H1 (cell line): ENCODE measurements at regions not wholly inside any gene's neighbourhood (a gene's known extent, or its start where the extent isn't known, plus 50 kb on each side); places are given as distances from the start of the nearest gene placed in this dataset.
A peak's percentile ranks its signal among the peaks of the same experiment; 100 is the strongest.

Experiments
- CTCF ChIA-PET: fragments of 300-600 bp; sonication (Branson Sonifier 250); formaldehyde crosslinking; loops from one replicate; lab custom pipeline; 2021; ENCODE audit not compliant: partially characterized antibody; lab: Charles Lee
- POLR2A ChIA-PET: fragments of 300-600 bp; sonication (Branson Sonifier 250); formaldehyde crosslinking; loops from one replicate; lab custom pipeline; 2021; ENCODE audit warnings: inconsistent platforms; ENCODE audit not compliant: partially characterized antibody; lab: Charles Lee
- DNase-seq, 2 experiments: peaks; one replicate each; pipeline versions ENCODE4 v3.0.0 to v3.0.0-alpha.2; 2010 to 2022; ENCODE audit warnings: low spot score in 2 of 2, low read depth in 1 of 2, mixed read lengths in 1 of 2
- FAIRE-seq: peaks from 2 replicates; lab custom pipeline; 2011; peaks lifted over from hg19 to GRCh38; lab: Jason Lieb, UNC
- H2AFZ ChIP-seq: 2 replicates; pipeline ENCODE4 v1.8.1; 2012; ENCODE audit warnings: low read length, inconsistent platforms
- H2AK5ac ChIP-seq: 2 replicates; pipeline ENCODE4 v1.6.1; 2013; ENCODE audit warnings: low read depth, low read length
- H2BK120ac ChIP-seq: replicated peaks from 2 replicates; pipeline ENCODE3; 2013; ENCODE audit warnings: low read depth, low read length, inconsistent platforms
- H2BK12ac ChIP-seq: 2 replicates; pipeline ENCODE4 v1.6.1; 2013; ENCODE audit warnings: low read depth, low read length
- H2BK15ac ChIP-seq: 2 replicates; pipeline ENCODE4 v1.6.1; 2013; ENCODE audit warnings: low read length
- H2BK20ac ChIP-seq: 2 replicates; pipeline ENCODE4 v1.6.1; 2013; ENCODE audit warnings: low read length
- H2BK5ac ChIP-seq: 2 replicates; pipeline ENCODE4 v1.6.1; 2013; ENCODE audit warnings: low read depth, low read length
- H3K14ac ChIP-seq: 2 replicates; pipeline ENCODE4 v1.6.1; 2013; ENCODE audit warnings: inconsistent platforms; ENCODE audit not compliant: insufficient read length
- H3K18ac ChIP-seq: 2 replicates; pipeline ENCODE4 v1.6.1; 2013; ENCODE audit warnings: low read length; ENCODE audit errors: extremely low read depth
- H3K23ac ChIP-seq: 2 replicates; pipeline ENCODE4 v1.6.1; 2013; ENCODE audit warnings: inconsistent platforms; ENCODE audit not compliant: insufficient read length
- H3K23me2 ChIP-seq: 2 replicates; pipeline ENCODE4 v1.6.1; 2013; ENCODE audit warnings: low read depth, low read length
- H3K27ac ChIP-seq: 2 replicates; pipeline ENCODE4 v1.6.1; 2011; ENCODE audit warnings: low read depth, low read length, inconsistent platforms
- H3K27me3 ChIP-seq, 4 experiments: replicated peaks in 1 of 4; 1 replicate in 1 of 4; 2 replicates in 3 of 4; pipeline versions ENCODE4 v1.6.1 to v1.8.1; 2011 to 2013; ENCODE audit warnings: low read length in 3 of 4, mild to moderate bottlenecking in 3 of 4, inconsistent platforms in 2 of 4, mixed read lengths in 2 of 4, moderate library complexity in 1 of 4; ENCODE audit not compliant: control insufficient read depth in 3 of 4, insufficient read depth in 3 of 4; ENCODE audit errors: extremely low read depth in 1 of 4
- H3K36me3 ChIP-seq, 4 experiments: 2 replicates each; pipeline versions ENCODE4 v1.6.1 to v1.8.1; 2011 to 2013; ENCODE audit warnings: mild to moderate bottlenecking in 4 of 4, low read length in 3 of 4, moderate library complexity in 2 of 4, control low read depth in 1 of 4, inconsistent platforms in 1 of 4; ENCODE audit not compliant: insufficient read depth in 4 of 4, control insufficient read depth in 2 of 4
- H3K4ac ChIP-seq: replicated peaks from 2 replicates; pipeline ENCODE3; 2013; ENCODE audit warnings: low read length, low read depth, mixed read lengths, inconsistent platforms; ENCODE audit not compliant: insufficient read length
- H3K4me1 ChIP-seq, 4 experiments: replicated peaks in 1 of 4; 1 replicate in 1 of 4; 2 replicates in 3 of 4; pipeline versions ENCODE4 v1.6.1 to v1.8.1; 2011 to 2013; ENCODE audit warnings: low read length in 3 of 4, inconsistent platforms in 2 of 4, mixed read lengths in 1 of 4; ENCODE audit not compliant: insufficient read depth in 4 of 4, control insufficient read depth in 3 of 4
- H3K4me2 ChIP-seq, 2 experiments: 2 replicates each; pipeline versions ENCODE4 v1.6.1 to v1.8.1; 2011 to 2013; ENCODE audit warnings: low read depth in 2 of 2, low read length in 2 of 2, control low read depth in 1 of 2, inconsistent platforms in 1 of 2, mild to moderate bottlenecking in 1 of 2; ENCODE audit not compliant: insufficient read depth in 1 of 2
- H3K4me3 ChIP-seq, 4 experiments: fragments of 200-600, 300-600 bp in 1 of 4; sonication (generic), shearing (Covaris generic), sonication (Bioruptor Twin) in 1 of 4; 2 replicates each; pipeline versions ENCODE4 v1.5.1 to v1.8.1; 2011 to 2016; ENCODE audit warnings: low read length in 4 of 4, low read depth in 3 of 4, control low read depth in 2 of 4, inconsistent platforms in 2 of 4, mild to moderate bottlenecking in 2 of 4, mixed read lengths in 1 of 4, moderate library complexity in 1 of 4; ENCODE audit not compliant: insufficient read depth in 2 of 4; ENCODE audit errors: extremely low read depth in 1 of 4
- H3K56ac ChIP-seq: replicated peaks from 2 replicates; pipeline ENCODE3; 2013; ENCODE audit warnings: low read depth, mild to moderate bottlenecking, mixed read lengths, low read length, inconsistent platforms; ENCODE audit not compliant: insufficient read length
- H3K79me1 ChIP-seq: 2 replicates; pipeline ENCODE4 v1.6.1; 2013; ENCODE audit warnings: low read depth, low read length, control low read depth
- H3K79me2 ChIP-seq, 2 experiments: 2 replicates each; pipeline versions ENCODE4 v1.6.1 to v1.8.1; 2012 to 2013; ENCODE audit warnings: low read length in 2 of 2, mild to moderate bottlenecking in 2 of 2, inconsistent platforms in 1 of 2; ENCODE audit not compliant: insufficient read depth in 2 of 2, control insufficient read depth in 1 of 2
- H3K9ac ChIP-seq, 4 experiments: replicated peaks in 1 of 4; 1 replicate in 1 of 4; 2 replicates in 3 of 4; pipeline versions ENCODE4 v1.6.1 to v1.8.1; 2011 to 2013; ENCODE audit warnings: low read depth in 3 of 4, low read length in 3 of 4, control low read depth in 2 of 4, mild to moderate bottlenecking in 2 of 4, moderate library complexity in 2 of 4, inconsistent platforms in 1 of 4; ENCODE audit errors: extremely low read depth in 1 of 4
- H3K9me3 ChIP-seq, 2 experiments: 2 replicates each; pipeline versions ENCODE4 v1.6.1 to v1.8.1; 2012 to 2013; ENCODE audit warnings: mild to moderate bottlenecking in 2 of 2, moderate library complexity in 2 of 2, control low read depth in 1 of 2, inconsistent platforms in 1 of 2, low read depth in 1 of 2, low read length in 1 of 2, mixed read lengths in 1 of 2; ENCODE audit not compliant: insufficient read depth in 2 of 2
- H4K20me1 ChIP-seq, 2 experiments: replicated peaks in 1 of 2; 2 replicates each; pipeline versions ENCODE3 to v1.8.1; 2011 to 2013; ENCODE audit warnings: inconsistent platforms in 2 of 2, low read length in 2 of 2, mild to moderate bottlenecking in 1 of 2; ENCODE audit not compliant: insufficient read depth in 2 of 2, control insufficient read depth in 1 of 2
- H4K5ac ChIP-seq: 2 replicates; pipeline ENCODE4 v1.6.1; 2013; ENCODE audit warnings: low read length, low read depth, mixed read lengths, inconsistent platforms; ENCODE audit not compliant: insufficient read length
- H4K8ac ChIP-seq: 2 replicates; pipeline ENCODE4 v1.8.0; 2013; ENCODE audit warnings: mild to moderate bottlenecking, moderate library complexity, low read length, inconsistent platforms; ENCODE audit not compliant: insufficient read depth; ENCODE audit errors: extremely low read depth
- H4K91ac ChIP-seq: replicated peaks from 2 replicates; pipeline ENCODE3; 2013; ENCODE audit warnings: low read length, mixed read lengths, inconsistent platforms; ENCODE audit not compliant: insufficient read length
- E2F6 ChIP-seq: IDR thresholded peaks from 2 replicates; pipeline ENCODE4 v1.6.1; 2012; ENCODE audit warnings: inconsistent platforms
- SP1 ChIP-seq: IDR thresholded peaks from 2 replicates; pipeline ENCODE4 v1.6.1; 2011; ENCODE audit warnings: low read depth, low read length
- WGBS, 2 experiments: shearing (Covaris generic) in 1 of 2; methylation state at CpG; one replicate each; pipeline versions ENCODE4 v1.1.6 to v1.1.7; 2013 to 2015; ENCODE audit warnings: low lambda C conversion rate in 2 of 2, mixed read lengths in 2 of 2, inconsistent platforms in 1 of 2, low coverage in 1 of 2, missing lambda C conversion rate in 1 of 2; ENCODE audit not compliant: insufficient replicate concordance in 2 of 2, insufficient coverage in 1 of 2, insufficient read length in 1 of 2; ENCODE audit errors: extremely low coverage in 1 of 2, missing lambda C conversion rate in 1 of 2; 5-methylcytosine and 5-hydroxymethylcytosine counted together

GRCh38 chr12:88638966-88639760 is 58.9 kb upstream of the KITLG start:
- 86% methylated on average over 6 of the region's 6 CpGs; no CpG with 5 or more reads in 1 of the 2 experiments for WGBS, 2 experiments
- H3K27ac ChIP-seq = no peak overlapping the region
- FAIRE-seq = no peak

More at GRCh38 chr12:88638966-88639760, 58.9 kb upstream of the KITLG start:
- H3K27me3 ChIP-seq = no peaks in the 10 kb centered on the region
- H2BK120ac ChIP-seq = no peak overlapping the region
- H2BK5ac ChIP-seq = no peak overlapping the region
- CTCF ChIA-PET = interaction anchor here (0.8 to 3.3 kb wide), 6 partner anchors 10 to 366 kb away, joined by 3 to 11 read pairs (median 3); no protein-coding TSS in a partner anchor
- POLR2A ChIA-PET = no interaction called here
- no peak overlapping the region for H4K8ac ChIP-seq
- peak overlapping the region; percentile 61 for H2AFZ ChIP-seq
- no peaks in the 10 kb centered on the region for H3K36me3 ChIP-seq
- no peak overlapping the region for H3K23ac ChIP-seq
- H3K9ac ChIP-seq = no peak overlapping the region
- H3K4me2 ChIP-seq = no peak overlapping the region
- no peak overlapping the region for H3K56ac ChIP-seq
- no peak overlapping the region for H2BK15ac ChIP-seq
- H3K14ac ChIP-seq = no peak overlapping the region
- H3K4me3 ChIP-seq = no peak overlapping the region
- no peak overlapping the region for H3K18ac ChIP-seq
- no peaks in the 10 kb centered on the region for H3K9me3 ChIP-seq
- no peak overlapping the region for H3K4ac ChIP-seq
- no peak overlapping the region for H2BK12ac ChIP-seq
- H2AK5ac ChIP-seq = no peak overlapping the region
- H2BK20ac ChIP-seq = no peak overlapping the region
- no peak overlapping the region for H4K5ac ChIP-seq
- no peak overlapping the region for H4K91ac ChIP-seq
- no peaks in the 10 kb centered on the region for H3K79me1 ChIP-seq
- no peaks in the 10 kb centered on the region for H4K20me1 ChIP-seq
- H3K4me1 ChIP-seq = no peaks in the 10 kb centered on the region
- no peak for DNase-seq
- no peaks in the 10 kb centered on the region for H3K23me2 ChIP-seq
- TF ChIP-seq SP1 (no peak), E2F6 (no peak)
- H3K79me2 ChIP-seq = no peaks in the 10 kb centered on the region
